Keratinocyte (primary cell): ENCODE measurements at regions not wholly inside any gene's neighbourhood (a gene's known extent, or its start where the extent isn't known, plus 50 kb on each side); places are given as distances from the start of the nearest gene placed in this dataset.

Source experiments
- DNase-seq: peaks from one replicate; pipeline ENCODE4 v3.0.0-alpha.2; 2011; ENCODE audit warnings: low read depth, missing footprints, low spot score
- FAIRE-seq: peaks from 2 replicates; lab custom pipeline; 2011; peaks lifted over from hg19 to GRCh38; lab: Jason Lieb, UNC
- H2AFZ ChIP-seq: 2 replicates; pipeline ENCODE4 v1.6.0; 2012; ENCODE audit warnings: low read length, control low read depth, inconsistent platforms; ENCODE audit not compliant: control insufficient read depth
- H3K27ac ChIP-seq: 2 replicates; pipeline ENCODE4 v1.5.1; 2011; ENCODE audit warnings: low read length; ENCODE audit not compliant: control insufficient read depth, insufficient read depth
- H3K27me3 ChIP-seq: 3 replicates; pipeline ENCODE4 v1.6.0; 2011; ENCODE audit warnings: low read length; ENCODE audit not compliant: control insufficient read depth, insufficient read depth; ENCODE audit errors: extremely low read depth
- H3K36me3 ChIP-seq, 2 experiments: 2 replicates in 1 of 2; 3 replicates in 1 of 2; pipeline ENCODE4 v1.5.1; 2011; ENCODE audit warnings: low read length in 2 of 2, mild to moderate bottlenecking in 1 of 2; ENCODE audit not compliant: control insufficient read depth in 2 of 2, insufficient read depth in 2 of 2; ENCODE audit errors: extremely low read depth in 1 of 2
- H3K4me1 ChIP-seq: 3 replicates; pipeline ENCODE4 v1.5.1; 2011; ENCODE audit warnings: low read length; ENCODE audit not compliant: control insufficient read depth, insufficient read depth; ENCODE audit errors: extremely low read depth
- H3K4me2 ChIP-seq: 3 replicates; pipeline ENCODE4 v1.6.0; 2011; ENCODE audit warnings: low read depth, low read length; ENCODE audit not compliant: control insufficient read depth, insufficient read depth; ENCODE audit errors: extremely low read depth
- H3K4me3 ChIP-seq, 3 experiments: fragments of 200-600 bp in 1 of 3; sonication (generic) in 1 of 3; 2 replicates in 2 of 3; 3 replicates in 1 of 3; pipeline ENCODE4 v1.5.1; 2011 to 2016; ENCODE audit warnings: low read length in 3 of 3, mild to moderate bottlenecking in 3 of 3, control low read depth in 2 of 3, inconsistent platforms in 1 of 3, low read depth in 1 of 3, mixed read lengths in 1 of 3, mixed run types in 1 of 3, moderate library complexity in 1 of 3; ENCODE audit not compliant: control insufficient read depth in 2 of 3, insufficient read depth in 2 of 3; ENCODE audit errors: extremely low read depth in 1 of 3
- H3K79me2 ChIP-seq: 2 replicates; pipeline ENCODE4 v1.6.0; 2012; ENCODE audit warnings: low read length; ENCODE audit not compliant: control insufficient read depth, insufficient read depth
- H3K9ac ChIP-seq: 3 replicates; pipeline ENCODE4 v1.6.0; 2011; ENCODE audit warnings: low read length; ENCODE audit not compliant: control insufficient read depth, insufficient read depth; ENCODE audit errors: extremely low read depth
- H3K9me1 ChIP-seq: 3 replicates; pipeline ENCODE4 v1.6.0; 2011; ENCODE audit warnings: low read length; ENCODE audit not compliant: control insufficient read depth, insufficient read depth; ENCODE audit errors: extremely low read depth
- H3K9me3 ChIP-seq: 2 replicates; pipeline ENCODE4 v1.5.1; 2012; ENCODE audit warnings: low read depth, low read length; ENCODE audit not compliant: control insufficient read depth
- H4K20me1 ChIP-seq: 3 replicates; pipeline ENCODE4 v1.6.0; 2011; ENCODE audit warnings: low read length; ENCODE audit not compliant: control insufficient read depth, insufficient read depth; ENCODE audit errors: extremely low read depth
- EZH2 ChIP-seq: IDR thresholded peaks from one replicate; pipeline ENCODE4 v1.6.1; 2012; ENCODE audit warnings: inconsistent platforms, mild to moderate bottlenecking, low read length, moderate library complexity
- dilution Hi-C: fragments of 300-500 bp; cut with MboI; formaldehyde crosslinking; loops from one replicate; pipeline ENCODE4 v1.7.0; 2020; ENCODE audit warnings: low sequenced_read_pairs; ENCODE audit not compliant: extremely low pct_ligation_motif_present
- TF ChIP-seq, protein P1 (sequence below), 3 experiments: IDR thresholded peaks in 1 of 3; conservative IDR thresholded peaks in 1 of 3; optimal IDR thresholded peaks in 1 of 3; 2 replicates in 2 of 3; 3 replicates in 1 of 3; pipeline versions ENCODE3 to v1.5.1; 2011; ENCODE audit warnings: low read length in 3 of 3, mild to moderate bottlenecking in 3 of 3, moderate library complexity in 2 of 3, control low read depth in 1 of 3, inconsistent platforms in 1 of 3; ENCODE audit not compliant: insufficient read depth in 2 of 3; ENCODE audit errors: extremely low read depth in 1 of 3

DNA sequence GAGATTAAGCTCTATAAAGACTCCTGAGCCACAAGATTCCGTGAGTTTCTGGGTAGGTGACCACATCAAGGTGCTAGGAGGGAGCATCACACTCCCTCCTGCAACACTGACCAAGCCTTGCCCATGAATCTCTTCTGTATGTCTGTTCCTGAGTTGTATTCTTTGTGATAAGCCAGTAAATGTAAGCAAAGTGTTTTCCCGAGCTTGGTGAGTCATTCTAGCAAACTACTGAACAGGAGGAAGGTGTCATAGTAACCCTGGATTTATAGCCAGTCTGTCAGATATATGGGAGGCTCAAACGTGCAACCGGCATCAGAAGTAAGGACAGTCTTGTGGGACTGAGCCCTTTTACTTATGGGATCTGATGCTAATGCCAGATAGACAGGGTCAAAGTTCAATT lies 346.1 kb upstream of the KYNU start:
- Histone ChIP-seq H3K9ac (no peak overlapping the region), H3K4me2 (no peak overlapping the region), H3K4me1 (no peaks in the 10 kb centered on the region), H4K20me1 (no peaks in the 10 kb centered on the region), H3K27me3 (no peaks in the 10 kb centered on the region), H3K36me3 (no peaks in the 10 kb centered on the region), H3K27ac (no peak overlapping the region), H3K9me1 (no peaks in the 10 kb centered on the region), H3K79me2 (no peaks in the 10 kb centered on the region), H2AFZ (no peak overlapping the region), H3K4me3 (no peak overlapping the region), H3K9me3 (no peaks in the 10 kb centered on the region)
- DNase-seq = no peak
- no peak for FAIRE-seq
- dilution Hi-C loops = no loop called here
- TF ChIP-seq, protein P1, sequence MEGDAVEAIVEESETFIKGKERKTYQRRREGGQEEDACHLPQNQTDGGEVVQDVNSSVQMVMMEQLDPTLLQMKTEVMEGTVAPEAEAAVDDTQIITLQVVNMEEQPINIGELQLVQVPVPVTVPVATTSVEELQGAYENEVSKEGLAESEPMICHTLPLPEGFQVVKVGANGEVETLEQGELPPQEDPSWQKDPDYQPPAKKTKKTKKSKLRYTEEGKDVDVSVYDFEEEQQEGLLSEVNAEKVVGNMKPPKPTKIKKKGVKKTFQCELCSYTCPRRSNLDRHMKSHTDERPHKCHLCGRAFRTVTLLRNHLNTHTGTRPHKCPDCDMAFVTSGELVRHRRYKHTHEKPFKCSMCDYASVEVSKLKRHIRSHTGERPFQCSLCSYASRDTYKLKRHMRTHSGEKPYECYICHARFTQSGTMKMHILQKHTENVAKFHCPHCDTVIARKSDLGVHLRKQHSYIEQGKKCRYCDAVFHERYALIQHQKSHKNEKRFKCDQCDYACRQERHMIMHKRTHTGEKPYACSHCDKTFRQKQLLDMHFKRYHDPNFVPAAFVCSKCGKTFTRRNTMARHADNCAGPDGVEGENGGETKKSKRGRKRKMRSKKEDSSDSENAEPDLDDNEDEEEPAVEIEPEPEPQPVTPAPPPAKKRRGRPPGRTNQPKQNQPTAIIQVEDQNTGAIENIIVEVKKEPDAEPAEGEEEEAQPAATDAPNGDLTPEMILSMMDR (optimal IDR thresholded peaks at IDR 0.05 in 1 of 3, IDR thresholded peaks at IDR 0.05 in 1 of 3, conservative IDR thresholded peaks at IDR 0.05 in 1 of 3; ENCODE audit: extremely low read depth in 1 of 3, insufficient read depth in 2 of 3, low read length in 3 of 3) = no peak
- TF ChIP-seq EZH2 = no peak

DNA sequence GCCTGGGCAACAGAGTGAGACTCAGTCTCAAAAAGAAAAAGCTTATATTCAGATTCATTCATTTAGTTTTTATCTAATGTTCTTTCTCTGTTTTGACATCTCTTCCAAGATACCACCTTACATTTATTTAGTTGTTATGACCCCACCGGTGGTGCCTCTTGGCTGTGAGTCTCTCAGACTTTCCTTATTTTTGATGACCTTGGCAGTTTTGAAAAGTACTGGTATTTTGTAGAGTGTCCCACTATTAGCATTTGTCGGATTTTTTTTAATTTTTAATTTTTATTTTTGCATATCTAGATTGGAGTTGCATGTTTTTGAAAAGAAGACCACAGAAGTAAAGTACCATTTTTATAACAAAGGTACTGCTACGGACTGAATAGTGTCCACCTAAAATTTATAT lies 351.7 kb upstream of the KYNU start:
- TF ChIP-seq EZH2 = no peak
- TF ChIP-seq, protein P1 (optimal IDR thresholded peaks at IDR 0.05 in 1 of 3, IDR thresholded peaks at IDR 0.05 in 1 of 3, conservative IDR thresholded peaks at IDR 0.05 in 1 of 3; ENCODE audit: extremely low read depth in 1 of 3, insufficient read depth in 2 of 3, low read length in 3 of 3) = no peak
- dilution Hi-C loops = no loop called here
- FAIRE-seq = no peak

More for the DNA sequence above, 351.7 kb upstream of the KYNU start:
- no peak overlapping the region for H3K4me3 ChIP-seq
- H4K20me1 ChIP-seq = no peaks in the 10 kb centered on the region
- no peaks in the 10 kb centered on the region for H3K79me2 ChIP-seq
- no peak overlapping the region for H3K9ac ChIP-seq
- H3K36me3 ChIP-seq = no peaks in the 10 kb centered on the region
- H2AFZ ChIP-seq = no peak overlapping the region
- H3K9me1 ChIP-seq = no peaks in the 10 kb centered on the region
- no peaks in the 10 kb centered on the region for H3K9me3 ChIP-seq
- no peak for DNase-seq
- H3K27me3 ChIP-seq = no peaks in the 10 kb centered on the region
- no peak overlapping the region for H3K27ac ChIP-seq
- H3K4me2 ChIP-seq = no peak overlapping the region
- H3K4me1 ChIP-seq = no peaks in the 10 kb centered on the region
